ENCODE measurements at regions not wholly inside any gene's neighbourhood (a gene's known extent, or its start where the extent isn't known, plus 50 kb on each side); places are given as distances from the start of the nearest gene placed in this dataset.
A peak's percentile ranks its signal among the peaks of the same experiment; 100 is the strongest.

- DNase-seq (ENCODE audit: low read depth): peak; percentile 66
- in situ Hi-C loops (cut with HindIII; ENCODE audit: low pct_unique_long_range_greater_than_20kb, low sequenced_read_pairs): no loop called here
Observed at GRCh38 chr21:16587141-16587581, 857.4 kb downstream of the USP25 start.

DNA sequence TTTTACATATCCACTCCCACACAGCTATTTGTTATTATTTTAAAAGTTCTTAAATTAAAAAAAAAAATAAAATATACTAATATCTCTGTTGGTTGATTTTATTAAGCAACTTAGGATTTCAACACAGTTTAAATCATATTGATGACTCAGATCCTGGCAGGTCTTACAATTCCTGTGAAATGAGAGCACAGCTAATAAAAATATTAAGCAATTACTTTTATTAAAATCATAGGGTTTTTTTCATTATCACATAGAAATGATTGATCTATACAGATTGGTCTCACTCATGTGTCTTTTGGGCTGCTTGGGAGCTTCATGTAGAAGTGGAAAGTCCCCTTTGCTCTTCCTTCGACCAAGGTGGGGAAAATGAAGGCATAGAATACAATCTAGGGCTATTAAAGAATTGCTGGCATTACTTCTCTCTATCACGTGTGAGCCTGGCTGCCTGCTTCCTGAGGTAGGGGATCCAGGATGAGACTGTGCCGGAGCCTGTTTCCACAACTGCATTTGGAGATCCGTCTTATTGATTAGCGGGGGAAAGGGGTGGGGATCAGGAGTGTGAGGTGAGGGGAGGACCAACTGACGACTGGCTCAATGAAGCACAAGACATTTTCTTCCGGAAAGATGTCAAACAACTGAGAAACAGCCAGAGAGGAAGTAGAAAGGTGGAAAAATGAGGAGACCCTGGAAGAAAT, 858.0 kb downstream of the USP25 start:
- in situ Hi-C loops (cut with HindIII; ENCODE audit: low pct_unique_long_range_greater_than_20kb, low sequenced_read_pairs): no loop called here
- DNase-seq (ENCODE audit: low read depth): no peak

DNA sequence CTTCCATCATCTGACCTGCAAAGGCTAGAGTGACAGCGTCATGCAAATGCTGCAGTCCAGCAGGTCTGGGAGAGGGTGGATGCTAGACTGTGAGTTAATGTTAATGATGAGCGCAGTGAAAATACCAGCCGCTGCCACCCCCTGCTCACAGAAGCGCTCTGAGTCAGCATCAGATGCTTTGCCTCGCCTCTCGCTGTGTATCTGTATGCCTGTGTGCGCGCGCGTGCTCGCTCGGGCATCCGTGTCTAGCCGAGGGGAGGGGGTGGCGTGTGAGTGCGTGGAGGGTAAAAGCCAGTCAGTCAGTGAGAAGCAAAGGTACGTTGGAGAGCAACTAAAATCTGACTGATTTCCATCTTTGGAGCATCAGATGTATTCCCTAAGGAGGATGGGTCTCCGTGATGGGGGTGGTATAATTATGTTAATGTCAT, 858.7 kb downstream of the USP25 start:
- DNase-seq (ENCODE audit: low read depth): peak; percentile 93
- in situ Hi-C loops (cut with HindIII; ENCODE audit: low pct_unique_long_range_greater_than_20kb, low sequenced_read_pairs): no loop called here

GRCh38 chr21:16589006-16589898, 859.5 kb downstream of the USP25 start:
- in situ Hi-C loops (cut with HindIII; ENCODE audit: low pct_unique_long_range_greater_than_20kb, low sequenced_read_pairs): no loop called here
- DNase-seq (ENCODE audit: low read depth): no peak

DNA sequence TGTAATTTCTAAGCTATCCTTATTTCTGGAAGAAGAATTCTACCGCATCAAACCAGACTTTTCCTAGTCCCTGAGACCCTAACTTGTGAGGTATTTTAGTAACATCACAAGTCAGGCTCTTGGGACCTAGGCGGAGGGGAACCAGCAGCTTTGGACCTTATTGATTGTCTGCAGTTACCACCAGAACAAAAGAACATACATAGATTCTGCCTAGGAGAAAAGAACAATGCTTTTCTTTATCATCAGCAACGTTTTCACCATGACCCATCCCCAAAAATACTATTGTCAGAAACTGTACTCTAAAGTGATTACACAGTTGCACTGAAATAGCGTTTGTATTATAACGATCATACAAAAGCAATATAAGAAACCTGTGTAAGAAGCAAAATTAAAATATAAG, 860.4 kb downstream of the USP25 start:
- in situ Hi-C loops (cut with HindIII; ENCODE audit: low pct_unique_long_range_greater_than_20kb, low sequenced_read_pairs): no loop called here
- no peak for DNase-seq (ENCODE audit: low read depth)

DNA sequence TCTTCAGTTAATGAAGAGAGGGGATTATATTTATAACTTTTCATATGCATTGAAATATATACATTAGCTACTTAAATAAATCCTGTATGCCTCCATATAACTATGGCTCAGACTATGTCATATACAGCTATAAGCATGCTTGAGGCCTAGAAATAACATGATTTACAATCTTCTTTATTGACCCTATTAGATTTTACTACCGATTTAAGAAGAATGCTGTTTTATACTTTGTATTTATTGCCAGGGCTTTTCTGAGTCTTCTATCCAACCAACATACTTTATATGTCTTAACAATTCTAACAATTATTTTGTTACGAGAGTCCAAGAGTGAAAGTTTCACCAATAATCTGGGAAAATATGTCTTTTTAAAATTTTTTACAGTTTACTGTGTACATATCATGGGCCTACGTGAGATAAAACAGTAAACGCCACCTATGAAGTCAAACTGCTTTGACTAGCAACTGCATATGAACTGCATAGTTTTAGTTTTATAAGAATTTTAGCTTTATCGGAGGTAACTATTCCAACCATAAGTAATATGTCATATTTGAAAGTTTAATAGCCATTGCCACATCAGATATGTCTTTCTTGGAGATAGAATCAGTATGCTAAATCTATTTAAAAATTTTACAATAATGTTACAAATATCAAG, 861.0 kb downstream of the USP25 start:
- no peak for DNase-seq (ENCODE audit: low read depth)
- in situ Hi-C loops (cut with HindIII; ENCODE audit: low pct_unique_long_range_greater_than_20kb, low sequenced_read_pairs): no loop called here

DNA sequence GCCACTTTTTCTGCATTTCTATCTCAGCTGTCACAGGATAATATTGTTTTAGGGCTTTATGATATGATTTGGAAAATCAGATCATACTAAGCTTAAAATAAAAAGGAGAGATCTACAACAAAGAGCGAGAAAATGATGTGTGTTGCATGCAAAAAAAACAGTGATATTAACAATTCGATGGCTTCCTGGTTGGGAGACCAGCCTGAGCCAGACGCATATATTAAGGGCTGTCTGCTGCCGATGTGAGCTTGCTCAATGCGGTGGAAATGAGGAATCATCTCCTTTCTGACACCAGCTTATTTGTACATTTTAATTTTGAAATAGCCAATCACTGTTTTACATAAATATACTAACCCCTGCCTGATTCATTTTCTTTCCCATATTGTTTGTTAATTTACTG, 862.6 kb downstream of the USP25 start:
- in situ Hi-C loops (cut with HindIII; ENCODE audit: low pct_unique_long_range_greater_than_20kb, low sequenced_read_pairs): no loop called here
- DNase-seq (ENCODE audit: low read depth): no peak

- DNase-seq (ENCODE audit: low read depth): no peak
- in situ Hi-C loops (cut with HindIII; ENCODE audit: low pct_unique_long_range_greater_than_20kb, low sequenced_read_pairs): no loop called here
Observed at GRCh38 chr21:16594191-16594590, 864.4 kb downstream of the USP25 start.

- DNase-seq (ENCODE audit: low read depth): no peak
- in situ Hi-C loops (cut with HindIII; ENCODE audit: low pct_unique_long_range_greater_than_20kb, low sequenced_read_pairs): no loop called here
Observed at GRCh38 chr21:16596369-16596768, 866.6 kb downstream of the USP25 start.

GRCh38 chr21:16597753-16598152, 868.0 kb downstream of the USP25 start:
- DNase-seq (ENCODE audit: low read depth): no peak
- in situ Hi-C loops (cut with HindIII; ENCODE audit: low pct_unique_long_range_greater_than_20kb, low sequenced_read_pairs): no loop called here

- in situ Hi-C loops (cut with HindIII; ENCODE audit: low pct_unique_long_range_greater_than_20kb, low sequenced_read_pairs): no loop called here
- no peak for DNase-seq (ENCODE audit: low read depth)
Observed at GRCh38 chr21:16605597-16605996, 875.8 kb downstream of the USP25 start.

DNA sequence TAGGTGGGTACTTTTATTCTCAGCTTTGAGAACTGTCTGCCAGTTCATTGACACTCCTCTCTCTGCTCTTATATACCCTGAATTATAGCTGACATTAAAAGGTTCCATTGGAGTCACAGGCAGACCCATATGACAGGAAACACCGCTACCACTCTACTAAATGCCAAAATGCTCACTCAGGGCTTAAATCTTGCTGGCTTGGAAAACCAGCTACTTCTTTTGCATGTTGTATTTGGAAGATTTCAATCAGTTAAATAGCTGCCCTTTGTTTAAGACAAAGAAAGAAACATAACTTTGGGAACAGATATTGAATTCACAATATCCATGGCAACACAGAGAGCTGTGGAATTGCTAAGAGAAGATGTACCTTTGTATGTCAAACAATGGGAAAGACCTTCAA, 876.5 kb downstream of the USP25 start:
- no peak for DNase-seq (ENCODE audit: low read depth)
- in situ Hi-C loops (cut with HindIII; ENCODE audit: low pct_unique_long_range_greater_than_20kb, low sequenced_read_pairs): no loop called here

DNA sequence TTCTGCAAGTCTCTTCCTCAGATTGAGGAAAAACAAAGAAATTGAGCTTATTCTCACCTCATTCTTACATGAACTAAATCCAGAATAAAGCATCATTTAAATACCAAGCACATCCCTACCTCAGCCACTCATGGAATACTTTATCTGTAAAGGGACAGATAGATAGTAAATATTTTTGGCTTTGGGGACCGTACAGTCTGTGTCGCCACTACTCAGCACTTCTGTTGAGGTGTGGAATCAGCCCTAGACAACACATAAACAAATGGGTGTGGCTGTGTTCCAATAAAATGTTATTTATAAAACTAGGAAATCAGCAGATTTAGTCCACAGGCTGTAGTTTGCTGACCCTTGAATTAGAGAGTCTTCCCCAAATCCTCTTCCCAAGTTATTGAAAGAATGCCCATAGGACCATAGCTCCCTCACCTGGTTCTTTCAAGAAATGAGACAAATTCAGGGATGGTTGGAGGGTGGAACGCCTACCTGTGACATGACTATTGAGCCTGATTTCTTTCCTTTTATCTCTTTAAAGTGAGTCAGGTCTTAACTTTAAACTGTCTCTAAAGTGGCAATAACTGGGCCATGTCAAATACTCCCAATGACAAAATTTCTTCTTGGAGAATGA, 878.5 kb downstream of the USP25 start:
- in situ Hi-C loops (cut with HindIII; ENCODE audit: low pct_unique_long_range_greater_than_20kb, low sequenced_read_pairs): no loop called here
- no peak for DNase-seq (ENCODE audit: low read depth)

- in situ Hi-C loops (cut with HindIII; ENCODE audit: low pct_unique_long_range_greater_than_20kb, low sequenced_read_pairs): no loop called here
- no peak for DNase-seq (ENCODE audit: low read depth)
Observed at GRCh38 chr21:16619281-16619680, 889.5 kb downstream of the USP25 start.

GRCh38 chr21:16620786-16621320, 891.1 kb downstream of the USP25 start:
- in situ Hi-C loops (cut with HindIII; ENCODE audit: low pct_unique_long_range_greater_than_20kb, low sequenced_read_pairs): no loop called here
- no peak for DNase-seq (ENCODE audit: low read depth)

- in situ Hi-C loops (cut with HindIII; ENCODE audit: low pct_unique_long_range_greater_than_20kb, low sequenced_read_pairs): no loop called here
- peak; percentile 10 for DNase-seq (ENCODE audit: low read depth)
Observed at GRCh38 chr21:16624479-16625118, 888.2 kb upstream of the CXADR start.

- in situ Hi-C loops (cut with HindIII; ENCODE audit: low pct_unique_long_range_greater_than_20kb, low sequenced_read_pairs): no loop called here
- DNase-seq (ENCODE audit: low read depth): no peak
Observed at GRCh38 chr21:16625491-16625890, 887.4 kb upstream of the CXADR start.

GRCh38 chr21:16633831-16634459, 878.9 kb upstream of the CXADR start:
- in situ Hi-C loops (cut with HindIII; ENCODE audit: low pct_unique_long_range_greater_than_20kb, low sequenced_read_pairs): no loop called here

More at GRCh38 chr21:16633831-16634459, 878.9 kb upstream of the CXADR start:
- DNase-seq (ENCODE audit: low read depth): no peak
